ENCODE measurements at regions not wholly inside any gene's neighbourhood (a gene's known extent, or its start where the extent isn't known, plus 50 kb on each side); places are given as distances from the start of the nearest gene placed in this dataset.

DNA sequence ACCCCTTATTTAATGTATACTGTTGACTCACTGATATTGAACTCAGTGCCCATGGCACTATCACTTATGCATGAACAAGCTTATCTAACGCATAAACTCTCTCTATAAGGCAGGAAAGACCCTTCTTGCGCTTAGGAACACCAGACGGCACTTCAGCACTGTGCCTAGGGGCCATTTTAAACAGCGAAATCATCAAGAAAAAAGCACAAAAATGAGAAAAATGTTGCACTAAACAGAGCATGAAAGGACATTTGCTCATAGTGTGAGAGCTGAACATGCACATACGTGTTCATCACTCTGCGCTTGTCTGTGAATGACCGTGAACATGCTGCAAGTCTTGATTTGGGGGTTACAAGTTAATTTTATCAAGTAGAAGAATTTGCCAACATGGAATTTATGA lies 109.6 kb downstream of the WDR11 start:
- no peak for DNase-seq (ENCODE audit: low read depth in 4 of 4, low spot score in 2 of 4)

GRCh38 chr10:120961795-120962755 lies 110.9 kb downstream of the WDR11 start:
- DNase-seq (ENCODE audit: low read depth in 4 of 4, low spot score in 2 of 4), result no peak

DNA sequence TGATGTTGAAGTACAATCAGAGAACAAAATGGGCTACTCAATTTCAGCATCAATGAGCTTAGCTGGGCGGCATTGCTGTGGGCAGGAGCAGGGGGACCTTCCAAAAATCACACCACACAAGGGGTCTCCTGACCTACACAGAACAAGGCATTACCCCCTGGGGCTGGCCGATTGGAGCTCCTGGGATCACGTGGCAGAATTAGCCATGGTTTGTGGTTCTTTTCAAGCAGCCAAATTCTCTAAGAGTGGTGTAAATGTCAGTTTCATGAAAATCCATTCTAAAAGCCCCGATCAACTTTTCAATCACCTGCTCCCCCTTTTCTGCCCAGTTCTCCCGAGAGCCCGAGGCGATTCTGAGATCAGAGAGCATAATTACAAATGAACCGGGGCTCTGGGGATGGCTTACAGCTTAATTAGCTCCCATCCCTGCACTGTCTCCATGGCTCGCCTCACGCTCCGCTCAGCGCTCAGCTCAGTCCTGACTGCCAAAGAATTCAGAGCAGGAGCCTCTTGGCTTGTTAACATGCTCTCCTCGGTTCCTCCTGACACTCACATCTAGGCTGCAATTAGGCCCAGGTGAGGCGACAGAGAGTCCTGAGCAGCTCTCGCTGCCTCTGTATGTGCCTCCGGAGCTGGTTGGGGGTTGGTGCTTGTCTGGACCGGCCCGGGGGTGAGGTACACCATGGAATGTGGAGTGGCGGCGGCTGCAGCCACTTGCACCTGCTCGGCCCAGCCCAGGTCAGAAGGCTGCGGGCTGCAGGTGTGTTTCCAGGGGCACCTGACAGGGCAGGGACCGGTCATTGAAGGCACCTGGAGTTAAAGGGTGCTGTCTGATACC lies 111.8 kb downstream of the WDR11 start:
- DNase-seq (ENCODE audit: low read depth in 4 of 4, low spot score in 2 of 4), result no peak

DNA sequence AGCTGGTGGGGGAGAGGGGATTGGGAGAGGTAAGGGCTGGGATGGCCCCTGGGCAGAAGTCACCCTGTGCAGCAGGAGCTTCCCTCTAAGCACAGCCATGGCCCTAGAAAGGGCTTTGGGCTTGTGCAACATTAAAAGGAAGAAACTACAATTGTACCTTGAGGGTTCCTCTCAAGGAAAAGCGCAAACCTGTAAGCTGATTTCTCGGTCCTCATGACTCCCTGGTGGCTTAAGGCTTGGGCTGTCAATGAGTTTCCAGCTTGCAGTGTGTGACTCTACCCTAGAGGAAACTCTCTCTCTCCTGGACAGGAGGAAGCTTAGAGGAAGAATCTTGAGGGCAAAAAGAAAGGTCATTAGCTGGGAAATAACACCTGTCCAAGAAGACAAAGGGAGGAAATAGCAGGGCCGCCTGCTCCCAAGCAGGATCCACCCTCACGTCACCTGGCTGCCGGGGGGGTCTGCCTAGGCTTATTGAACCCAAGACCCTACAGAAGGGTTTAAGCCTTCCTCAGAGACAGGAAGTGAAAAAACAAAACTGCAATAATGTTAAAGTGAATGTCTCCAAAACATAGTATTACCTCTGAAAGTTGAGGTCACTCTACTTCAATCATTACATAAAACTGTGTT lies 112.5 kb downstream of the WDR11 start:
- no peak for DNase-seq (ENCODE audit: low read depth in 4 of 4, low spot score in 2 of 4)

DNA sequence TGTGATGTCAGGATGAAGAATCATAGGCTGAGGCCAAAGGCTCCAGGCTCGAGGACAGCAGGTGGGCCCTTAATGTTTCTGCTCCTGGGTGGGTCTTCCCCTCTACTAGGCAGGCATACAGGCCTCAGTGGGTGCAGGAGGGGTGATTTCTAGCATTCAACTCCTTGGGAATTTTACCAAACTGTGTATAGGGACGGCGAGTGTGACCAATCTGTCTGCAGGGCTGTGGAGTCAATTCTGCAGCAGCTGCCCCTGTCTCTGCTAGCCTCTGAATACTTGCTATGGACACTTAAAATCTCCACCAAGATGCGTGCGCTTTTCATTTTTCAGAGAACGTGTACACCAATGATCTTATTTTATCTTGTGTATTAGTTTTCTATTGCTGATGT lies 115.5 kb downstream of the WDR11 start:
- no peak for DNase-seq (ENCODE audit: low read depth in 4 of 4, low spot score in 2 of 4)

DNA sequence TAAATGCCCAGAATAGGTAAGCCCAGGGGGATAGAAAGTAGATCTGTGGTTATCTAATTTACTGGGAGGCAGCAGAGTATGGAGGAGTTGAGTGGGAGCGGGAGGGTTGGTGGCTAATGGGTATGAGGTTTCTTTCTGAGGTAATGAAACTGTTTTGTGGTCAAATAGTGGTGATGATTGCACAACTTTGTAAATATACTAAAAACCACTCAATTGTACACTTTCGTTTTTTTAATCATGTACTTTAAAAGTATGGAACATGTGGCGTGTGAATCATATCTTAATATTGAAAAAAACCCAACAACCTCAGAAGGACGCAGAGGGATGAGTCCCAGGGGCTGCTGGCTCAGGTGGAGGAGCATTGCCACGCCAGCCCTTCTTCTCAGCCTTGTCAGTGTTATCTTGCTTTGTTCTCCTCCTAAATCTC lies 118.1 kb downstream of the WDR11 start:
- DNase-seq (ENCODE audit: low read depth in 4 of 4, low spot score in 2 of 4), result no peak

- no peak for DNase-seq (ENCODE audit: low read depth in 4 of 4, low spot score in 2 of 4)
Observed at GRCh38 chr10:120970595-120971529, 119.7 kb downstream of the WDR11 start.

- DNase-seq (ENCODE audit: low read depth in 4 of 4, low spot score in 2 of 4), result no peak
Observed at GRCh38 chr10:120971671-120972070, 120.5 kb downstream of the WDR11 start.

GRCh38 chr10:120972259-120972658 lies 121.1 kb downstream of the WDR11 start:
- DNase-seq (ENCODE audit: low read depth in 4 of 4, low spot score in 2 of 4), result no peak

DNA sequence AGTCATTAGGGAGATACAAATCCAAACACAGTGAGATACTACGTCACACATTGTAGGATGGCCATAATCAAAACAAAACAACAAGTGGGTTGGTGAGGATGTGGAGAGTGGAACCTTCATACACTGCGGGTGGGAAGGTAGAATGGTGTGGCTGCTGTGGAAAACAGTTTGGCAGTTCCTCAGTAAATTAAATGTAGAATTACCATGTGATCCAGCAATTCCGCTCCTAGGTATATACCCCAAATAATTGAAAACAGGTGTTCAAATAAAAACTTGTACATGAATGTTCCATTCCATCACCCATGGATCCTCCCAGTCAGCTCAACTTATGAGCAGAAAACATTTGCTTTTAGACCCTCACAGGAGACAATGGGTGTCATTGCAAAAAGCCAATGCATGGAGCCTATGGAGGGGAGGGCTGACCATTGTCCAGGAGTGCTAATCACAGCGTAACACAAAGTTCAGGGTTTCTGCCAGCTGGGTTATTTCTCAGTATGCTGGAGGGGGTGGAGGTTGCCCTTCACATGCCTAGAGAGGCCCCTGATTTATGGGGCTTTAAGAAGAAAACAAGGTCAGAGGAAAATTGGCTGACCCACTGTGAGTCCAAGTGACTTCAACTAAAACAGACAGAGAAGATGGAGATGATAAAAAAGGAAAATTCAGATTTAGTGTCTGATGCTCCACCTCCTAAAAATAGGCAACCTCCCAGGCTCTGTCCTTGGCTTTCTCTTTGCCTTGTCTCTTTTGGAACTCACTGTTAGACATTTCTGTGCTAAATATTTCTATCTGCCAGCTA lies 124.1 kb downstream of the WDR11 start:
- DNase-seq (ENCODE audit: low read depth in 4 of 4, low spot score in 2 of 4), result no peak

- no peak for DNase-seq (ENCODE audit: low read depth in 4 of 4, low spot score in 2 of 4)
Observed at GRCh38 chr10:120975868-120976225, 124.7 kb downstream of the WDR11 start.

GRCh38 chr10:120977897-120978296 lies 126.7 kb downstream of the WDR11 start:
- DNase-seq (ENCODE audit: low read depth in 4 of 4, low spot score in 2 of 4), result no peak

- DNase-seq (ENCODE audit: low read depth in 4 of 4, low spot score in 2 of 4), result no peak
Observed at GRCh38 chr10:120978589-120979252, 127.6 kb downstream of the WDR11 start.

DNA sequence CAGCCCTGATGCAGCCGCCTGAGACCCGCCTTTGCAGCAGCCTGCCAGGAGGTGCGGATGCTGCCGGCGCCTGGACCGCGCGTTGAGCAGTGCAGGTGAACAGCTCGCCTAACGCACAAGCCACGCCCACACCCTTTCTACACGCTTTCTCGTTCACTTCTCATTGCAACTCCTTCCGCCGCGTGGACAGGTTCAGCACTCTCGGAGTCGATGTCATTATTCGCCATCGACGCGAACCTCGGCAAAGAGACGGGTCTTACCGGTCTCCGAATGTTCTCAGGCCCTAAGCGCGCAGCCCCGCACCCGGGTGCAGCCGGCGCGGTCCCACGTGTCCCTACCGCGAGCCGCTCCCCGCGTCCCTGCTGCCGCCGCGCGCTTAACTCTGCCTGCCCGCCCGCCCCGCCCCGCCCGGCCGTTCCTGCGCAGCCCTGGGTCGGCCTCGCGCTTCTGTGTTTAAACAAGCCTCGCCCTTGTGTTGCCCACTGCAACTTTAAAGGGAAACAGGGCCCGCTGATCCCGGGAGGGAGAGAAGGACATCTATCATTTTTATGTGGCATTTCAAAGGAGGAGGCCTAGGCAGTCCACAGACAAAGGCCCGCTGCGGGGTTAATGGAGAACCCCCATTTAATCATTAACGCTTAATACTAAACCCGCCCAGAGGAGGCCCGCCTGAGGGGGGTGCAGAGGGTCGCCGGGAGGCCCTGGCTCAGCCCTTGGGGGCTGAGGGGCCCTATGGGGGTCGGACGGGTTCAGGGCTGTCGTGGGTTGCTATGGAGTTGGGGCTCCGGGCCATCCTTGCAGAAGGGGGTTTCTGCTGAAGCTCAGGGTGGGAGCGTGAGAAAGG lies 128.5 kb downstream of the WDR11 start:
- no peak for DNase-seq (ENCODE audit: low read depth in 4 of 4, low spot score in 2 of 4)

GRCh38 chr10:120980279-120981255 lies 129.4 kb downstream of the WDR11 start:
- DNase-seq (ENCODE audit: low read depth in 4 of 4, low spot score in 2 of 4), result no peak

DNA sequence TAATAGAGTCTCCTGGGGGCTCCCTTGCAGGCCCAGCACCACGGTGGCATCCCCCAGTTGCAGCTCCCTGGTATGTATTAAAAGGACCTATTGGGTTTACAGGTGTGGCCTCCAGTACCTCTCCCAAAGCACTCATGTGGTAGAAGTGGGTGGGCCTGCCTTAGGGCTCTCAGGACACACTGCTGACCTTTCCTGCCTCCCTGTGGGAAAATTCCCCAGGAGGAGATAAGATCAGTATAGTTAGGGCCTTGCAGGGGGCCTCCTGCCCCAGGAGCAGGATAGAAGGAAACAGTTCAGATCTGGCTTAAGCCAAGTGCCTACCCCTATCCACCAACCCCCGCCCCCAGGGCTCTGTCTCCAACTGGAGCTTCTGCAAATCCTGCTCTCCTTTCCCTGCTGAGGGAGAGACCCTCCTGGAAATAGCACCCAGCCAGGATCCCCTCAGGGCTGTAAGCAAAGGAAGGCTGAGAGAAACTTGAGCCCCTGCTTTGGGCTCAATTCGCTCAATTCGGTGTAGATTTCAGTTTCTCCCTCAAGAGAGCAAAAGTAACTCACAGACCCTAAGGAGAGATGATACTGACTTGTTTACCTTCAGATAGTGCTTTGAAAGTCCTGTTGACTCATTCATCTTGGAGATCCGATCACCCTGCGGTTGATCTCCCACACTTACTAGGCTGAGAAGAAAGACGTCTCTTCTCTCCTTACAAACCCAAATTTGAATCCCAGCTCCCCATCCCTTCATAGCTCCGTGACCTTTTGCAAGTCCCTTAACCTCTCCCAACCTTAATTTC lies 130.6 kb downstream of the WDR11 start:
- no peak for DNase-seq (ENCODE audit: low read depth in 4 of 4, low spot score in 2 of 4)
